CD8-positive, alpha-beta memory T cell (primary cell): ENCODE measurements at regions not wholly inside any gene's neighbourhood (a gene's known extent, or its start where the extent isn't known, plus 50 kb on each side); places are given as distances from the start of the nearest gene placed in this dataset.

Experiments used
- CTCF ChIA-PET: fragments of 350-600 bp; sonication (Branson Sonifier 250); formaldehyde crosslinking; loops from one replicate; lab custom pipeline; 2021; ENCODE audit warnings: antibody characterized with exemption; lab: Charles Lee
- POLR2A ChIA-PET: fragments of 350-600 bp; sonication (Branson Sonifier 250); formaldehyde crosslinking; loops from one replicate; lab custom pipeline; 2021; ENCODE audit warnings: antibody characterized with exemption; lab: Charles Lee
- DNase-seq, 5 donors: peaks; one replicate each; pipeline versions ENCODE4 v3.0.0 to v3.0.0-alpha.2; 2020 to 2022; ENCODE audit warnings: mixed read lengths in 1 of 5
- H3K27ac ChIP-seq: one replicate; pipeline ENCODE4 v1.7.0; 2013; ENCODE audit warnings: low read depth, mild to moderate bottlenecking, low read length, moderate library complexity
- H3K27me3 ChIP-seq: 2 replicates; pipeline ENCODE4 v1.7.0; 2013; ENCODE audit warnings: low read length, mild to moderate bottlenecking; ENCODE audit not compliant: insufficient read depth, poor library complexity, severe bottlenecking
- H3K36me3 ChIP-seq: 2 replicates; pipeline ENCODE4 v1.7.0; 2013; ENCODE audit warnings: mild to moderate bottlenecking, low read length, moderate library complexity; ENCODE audit not compliant: insufficient read depth
- H3K4me1 ChIP-seq: 2 replicates; pipeline ENCODE4 v1.7.0; 2013; ENCODE audit warnings: mild to moderate bottlenecking, low read length, moderate library complexity; ENCODE audit not compliant: insufficient read depth
- H3K4me3 ChIP-seq: 2 replicates; pipeline ENCODE4 v1.7.0; 2013; ENCODE audit warnings: mild to moderate bottlenecking, low read length
- H3K9me3 ChIP-seq: 2 replicates; pipeline ENCODE4 v1.7.0; 2013; ENCODE audit warnings: mild to moderate bottlenecking, low read length
- H3K27ac Mint-ChIP-seq, 8 donors: one replicate each; pipeline ENCODE4 v1.8.0; 2020 to 2021; ENCODE audit warnings: mixed read lengths in 8 of 8, mild to moderate bottlenecking in 6 of 8, inconsistent platforms in 3 of 8, moderate library complexity in 3 of 8
- H3K27me3 Mint-ChIP-seq, 2 donors: one replicate each; pipeline ENCODE4 v1.8.0; 2020 to 2021; ENCODE audit warnings: mixed read lengths in 2 of 2, mild to moderate bottlenecking in 1 of 2, moderate library complexity in 1 of 2
- H3K36me3 Mint-ChIP-seq, 3 donors: one replicate each; pipeline ENCODE4 v1.8.0; 2020 to 2021; ENCODE audit warnings: mixed read lengths in 3 of 3, inconsistent platforms in 1 of 3, mild to moderate bottlenecking in 1 of 3
- H3K4me1 Mint-ChIP-seq, 3 donors: one replicate each; pipeline ENCODE4 v1.8.0; 2020 to 2021; ENCODE audit warnings: mixed read lengths in 3 of 3, inconsistent platforms in 1 of 3, mild to moderate bottlenecking in 1 of 3
- H3K4me3 Mint-ChIP-seq, 7 donors: one replicate each; pipeline ENCODE4 v1.8.0; 2020 to 2021; ENCODE audit warnings: mixed read lengths in 7 of 7, mild to moderate bottlenecking in 6 of 7, moderate library complexity in 4 of 7, inconsistent platforms in 2 of 7
- H3K9me3 Mint-ChIP-seq, 5 donors: one replicate each; pipeline ENCODE4 v1.8.0; 2020 to 2022; ENCODE audit warnings: mixed read lengths in 5 of 5, mild to moderate bottlenecking in 3 of 5, moderate library complexity in 2 of 5, inconsistent platforms in 1 of 5

DNA sequence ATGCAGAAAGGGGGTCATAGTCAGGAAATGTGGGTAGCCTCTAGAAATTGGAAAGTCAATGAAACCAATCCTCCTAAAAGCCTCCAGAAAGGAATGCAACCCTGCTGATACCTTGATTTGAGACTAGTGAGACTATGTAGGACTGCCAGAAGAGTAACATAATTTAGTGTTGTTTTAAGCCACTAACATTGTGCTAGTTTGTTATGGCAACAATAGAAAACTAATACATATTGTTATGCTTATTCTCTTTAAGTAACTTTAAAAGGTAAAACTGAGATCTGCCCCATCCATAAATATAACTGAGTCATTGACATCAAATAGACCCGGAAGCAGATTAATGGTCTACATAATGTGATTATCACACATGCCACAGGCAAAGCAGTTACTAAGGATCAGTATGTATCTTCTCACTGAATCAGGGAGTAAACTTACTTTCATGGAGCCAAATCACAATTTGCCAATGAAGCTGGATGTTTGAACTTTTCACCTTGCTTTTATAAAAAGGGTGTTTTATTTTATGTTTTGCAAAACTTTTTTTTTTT lies 146.4 kb upstream of the TMEM106B start:
- no peak for DNase-seq
- Mint-ChIP-seq H3K4me1 (peaks cover 0 to 3% (median 0%) of the 10 kb centered on the region in 3 donors), H3K27ac (no peak overlapping the region), H3K27me3 (no peaks in the 10 kb centered on the region), H3K9me3 (no peaks in the 10 kb centered on the region), H3K4me3 (no peak overlapping the region), H3K36me3 (no peaks in the 10 kb centered on the region)
- H3K27me3 ChIP-seq, result no peaks in the 10 kb centered on the region
- no peaks in the 10 kb centered on the region for H3K4me1 ChIP-seq
- H3K4me3 ChIP-seq, result no peak overlapping the region
- H3K9me3 ChIP-seq, result no peaks in the 10 kb centered on the region
- POLR2A ChIA-PET, result interaction anchor here (0.6 kb wide), 1 partner anchor 665 kb away, joined by 4 read pairs; no protein-coding TSS in a partner anchor
- no peak overlapping the region for H3K27ac ChIP-seq
- CTCF ChIA-PET, result interaction anchor here (2.3 kb wide), 1 partner anchor 258 kb away, joined by 11 read pairs; no protein-coding TSS in a partner anchor
- H3K36me3 ChIP-seq, result no peaks in the 10 kb centered on the region

DNA sequence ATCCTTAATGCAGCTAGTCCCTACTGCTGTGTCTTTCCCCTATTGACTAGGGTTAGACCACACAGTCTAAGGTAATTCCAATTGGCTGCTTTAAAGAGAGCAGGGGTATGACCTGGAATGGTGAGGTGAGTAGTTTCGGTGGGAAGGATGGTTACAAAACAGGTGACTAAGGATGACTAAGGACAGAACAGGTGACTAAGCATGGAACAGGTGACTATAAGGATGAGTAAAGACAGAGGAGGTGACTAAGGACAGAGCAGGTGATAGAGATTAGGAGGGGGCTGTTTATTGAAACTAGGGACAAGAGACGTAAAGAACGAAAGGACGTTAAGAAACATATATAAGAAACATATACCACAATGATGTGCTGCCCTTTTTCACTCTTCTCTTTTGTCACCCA lies 145.1 kb upstream of the TMEM106B start:
- no peak for DNase-seq
- Histone ChIP-seq H3K27me3 (no peaks in the 10 kb centered on the region), H3K27ac (no peak overlapping the region), H3K4me3 (no peak overlapping the region), H3K4me1 (no peaks in the 10 kb centered on the region), H3K36me3 (no peaks in the 10 kb centered on the region), H3K9me3 (no peaks in the 10 kb centered on the region)
- H3K4me1 Mint-ChIP-seq, result peaks cover 0 to 3% (median 0%) of the 10 kb centered on the region in 3 donors
- no peak overlapping the region for H3K4me3 Mint-ChIP-seq
- H3K27ac Mint-ChIP-seq, result no peak overlapping the region
- ChIA-PET CTCF (interaction anchor here (0.8 to 2.3 kb wide), 3 partner anchors 231 to 257 kb away, joined by 3 to 11 read pairs (median 3); no protein-coding TSS in a partner anchor), POLR2A (no interaction called here)
- H3K36me3 Mint-ChIP-seq, result no peaks in the 10 kb centered on the region
- no peaks in the 10 kb centered on the region for H3K9me3 Mint-ChIP-seq
- H3K27me3 Mint-ChIP-seq, result no peaks in the 10 kb centered on the region

DNA sequence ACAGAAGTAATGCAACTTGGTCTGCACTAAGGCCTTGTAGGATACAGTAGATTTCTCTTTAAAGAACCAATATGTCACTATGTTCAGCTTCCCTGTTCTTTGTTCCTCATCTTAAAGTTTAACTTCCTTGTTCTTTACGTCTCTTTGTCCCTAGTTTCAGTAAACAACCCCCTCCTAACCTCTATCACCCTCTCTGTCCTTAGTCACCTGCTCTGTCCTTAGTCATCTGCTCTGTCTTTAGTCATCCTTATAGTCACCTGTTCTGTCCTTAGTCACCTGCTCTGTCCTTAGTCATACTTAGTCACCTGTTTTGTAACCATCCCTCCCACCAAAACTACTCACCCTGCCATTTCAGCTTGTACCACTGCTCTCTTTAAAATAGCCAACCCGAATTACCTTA lies 144.6 kb upstream of the TMEM106B start:
- DNase-seq, result no peak
- Mint-ChIP-seq H3K4me1 (peaks cover 0 to 3% (median 0%) of the 10 kb centered on the region in 3 donors), H3K36me3 (no peaks in the 10 kb centered on the region), H3K27ac (no peak overlapping the region), H3K9me3 (no peaks in the 10 kb centered on the region), H3K27me3 (no peaks in the 10 kb centered on the region), H3K4me3 (no peak overlapping the region)
- Histone ChIP-seq H3K9me3 (no peaks in the 10 kb centered on the region), H3K27ac (no peak overlapping the region), H3K4me1 (no peaks in the 10 kb centered on the region), H3K36me3 (no peaks in the 10 kb centered on the region), H3K4me3 (no peak overlapping the region), H3K27me3 (no peaks in the 10 kb centered on the region)
- ChIA-PET POLR2A (no interaction called here), CTCF (interaction anchor here (0.8 to 1.4 kb wide), 2 partner anchors 230 to 253 kb away, joined by 3 read pairs; no protein-coding TSS in a partner anchor)

DNA sequence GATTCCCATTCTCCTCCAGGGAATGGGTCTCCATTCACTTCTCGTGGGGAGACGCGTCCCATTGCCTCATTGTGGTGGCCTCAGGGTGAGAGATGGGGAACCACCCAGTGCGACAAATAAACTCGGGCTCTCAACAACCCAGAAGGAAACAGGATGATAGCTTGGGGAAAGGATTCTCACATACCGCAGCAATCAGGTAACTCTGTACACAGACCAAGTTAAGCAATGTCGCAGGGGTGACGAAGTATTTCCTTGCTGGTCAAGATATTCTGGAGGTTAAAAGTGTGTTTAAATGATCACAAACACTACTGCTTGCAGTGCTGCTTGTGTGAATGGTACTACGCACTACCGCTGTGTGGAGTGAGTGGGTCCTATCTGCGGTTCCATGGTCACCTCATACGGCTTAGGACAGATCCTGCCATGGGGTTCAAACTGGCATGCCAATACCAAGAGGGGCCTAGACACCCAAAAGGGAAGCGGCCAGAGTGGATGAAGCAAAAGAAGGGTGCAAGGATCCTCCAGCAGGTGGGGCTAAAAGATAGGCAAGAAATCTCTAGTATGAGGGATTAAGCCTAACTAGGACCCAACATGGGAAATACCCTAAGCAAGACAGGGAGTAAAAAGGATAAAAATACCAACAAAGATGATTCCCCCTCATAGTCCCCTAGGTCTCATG lies 143.8 kb upstream of the TMEM106B start:
- CTCF ChIA-PET, result interaction anchor here (0.7 to 2.4 kb wide), 4 partner anchors 10 to 256 kb away, joined by 3 to 7 read pairs (median 3); no protein-coding TSS in a partner anchor
- no peaks in the 10 kb centered on the region for H3K9me3 Mint-ChIP-seq
- peak overlapping the region in 2 of 8 donors; percentile 1 to 4 for H3K27ac Mint-ChIP-seq

DNA sequence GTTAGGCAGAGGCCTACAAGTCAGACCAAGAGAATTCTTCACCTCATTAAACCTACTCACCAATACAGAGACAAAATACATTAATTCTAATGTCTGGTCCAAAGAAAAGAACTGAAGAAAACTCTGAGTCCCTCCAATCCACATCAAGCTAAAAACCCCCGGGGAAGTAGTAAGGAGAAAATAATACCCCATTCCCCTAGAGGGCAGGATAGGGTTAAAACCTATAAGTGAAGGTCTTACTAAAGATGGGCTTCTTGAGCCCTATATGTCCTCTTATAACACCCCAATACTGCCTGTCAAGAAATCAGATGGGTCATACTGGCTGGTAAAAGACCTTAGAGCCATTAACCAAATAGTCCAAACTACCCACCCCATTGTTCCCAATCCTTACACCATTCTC lies 141.3 kb upstream of the TMEM106B start:
- DNase-seq, result no peak
- ChIA-PET CTCF (interaction anchor here (1.5 to 2.4 kb wide), 2 partner anchors 252 to 254 kb away, joined by 3 to 7 read pairs; no protein-coding TSS in a partner anchor), POLR2A (no interaction called here)
- Histone ChIP-seq H3K27me3 (no peaks in the 10 kb centered on the region), H3K36me3 (no peaks in the 10 kb centered on the region), H3K27ac (no peak overlapping the region), H3K4me3 (no peak overlapping the region), H3K4me1 (no peaks in the 10 kb centered on the region), H3K9me3 (no peaks in the 10 kb centered on the region)
- Mint-ChIP-seq H3K4me1 (peaks cover 0 to 3% (median 0%) of the 10 kb centered on the region in 3 donors), H3K4me3 (no peak overlapping the region), H3K27me3 (no peaks in the 10 kb centered on the region), H3K36me3 (peaks cover 0 to 6% (median 1%) of the 10 kb centered on the region in 3 donors), H3K9me3 (peaks cover 0 to 3% (median 2%) of the 10 kb centered on the region in 5 donors), H3K27ac (no peak overlapping the region)

More for the DNA sequence above, 143.8 kb upstream of the TMEM106B start:
- POLR2A ChIA-PET, result no interaction called here
- Histone ChIP-seq H3K4me3 (no peak overlapping the region), H3K4me1 (no peaks in the 10 kb centered on the region), H3K27ac (no peak overlapping the region), H3K9me3 (no peaks in the 10 kb centered on the region), H3K36me3 (no peaks in the 10 kb centered on the region), H3K27me3 (no peaks in the 10 kb centered on the region)
- peak; percentile 17 to 63 (median 50) for DNase-seq
- Mint-ChIP-seq H3K27me3 (no peaks in the 10 kb centered on the region), H3K36me3 (no peaks in the 10 kb centered on the region), H3K4me1 (peaks cover 0 to 3% (median 0%) of the 10 kb centered on the region in 3 donors), H3K4me3 (no peak overlapping the region)

DNA sequence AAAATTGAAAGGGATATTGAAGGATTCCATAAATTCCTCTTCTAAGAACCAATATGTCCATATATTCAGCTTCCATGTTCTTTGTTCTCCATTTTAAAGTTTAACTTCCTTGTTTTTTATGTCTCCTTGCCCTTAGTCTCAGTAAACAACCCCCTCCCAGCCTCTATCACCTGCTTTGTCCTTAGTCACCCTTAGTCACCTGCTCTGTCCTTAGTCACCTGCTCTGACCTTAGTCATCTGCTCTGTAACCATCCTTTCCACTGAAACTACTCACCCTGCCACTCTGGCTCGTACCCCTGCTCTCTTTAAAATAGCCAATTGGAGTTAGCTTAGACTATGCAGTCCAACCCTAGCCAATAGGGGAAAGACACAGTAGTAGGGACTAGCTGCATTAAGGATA lies 136.2 kb upstream of the TMEM106B start:
- CTCF ChIA-PET, result no interaction called here
- POLR2A ChIA-PET, result no interaction called here
- no peaks in the 10 kb centered on the region for H3K4me1 Mint-ChIP-seq

DNA sequence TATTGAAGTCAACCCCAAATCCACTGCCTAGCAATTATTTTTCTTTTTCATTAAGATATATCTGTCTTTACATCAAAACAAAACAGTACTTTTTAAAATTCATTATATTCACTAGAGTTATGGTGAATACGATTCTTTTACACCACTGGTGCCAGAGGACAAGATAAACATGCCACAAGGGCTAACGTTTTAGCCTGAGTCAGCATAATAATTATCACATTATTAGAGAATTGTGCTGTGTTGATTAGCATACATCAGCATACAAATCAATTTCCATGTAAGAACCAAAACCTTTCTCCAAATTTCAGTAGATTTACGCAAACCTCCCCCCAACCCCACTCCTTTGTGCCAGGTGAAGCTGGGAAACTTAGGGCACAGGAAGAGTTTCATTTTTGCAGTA lies 131.1 kb upstream of the TMEM106B start:
- DNase-seq, result no peak
- no peaks in the 10 kb centered on the region for H3K4me1 ChIP-seq
- no peak overlapping the region for H3K27ac ChIP-seq
- ChIA-PET POLR2A (no interaction called here), CTCF (no interaction called here)
- peaks cover 9 to 17% (median 11%) of the 10 kb centered on the region in 5 donors for H3K9me3 Mint-ChIP-seq
- no peaks in the 10 kb centered on the region for H3K4me1 Mint-ChIP-seq
- no peak overlapping the region for H3K4me3 ChIP-seq
- no peak overlapping the region for H3K4me3 Mint-ChIP-seq
- H3K36me3 Mint-ChIP-seq, result peaks cover 0 to 18% (median 1%) of the 10 kb centered on the region in 3 donors
- peaks cover 1% of the 10 kb centered on the region for H3K9me3 ChIP-seq
- no peak overlapping the region for H3K27ac Mint-ChIP-seq
- no peaks in the 10 kb centered on the region for H3K36me3 ChIP-seq
- peaks cover 6 to 11% of the 10 kb centered on the region in 2 donors for H3K27me3 Mint-ChIP-seq
- no peaks in the 10 kb centered on the region for H3K27me3 ChIP-seq

More for the DNA sequence above, 136.2 kb upstream of the TMEM106B start:
- Histone ChIP-seq H3K27ac (no peak overlapping the region), H3K36me3 (no peaks in the 10 kb centered on the region), H3K9me3 (peaks cover 3% of the 10 kb centered on the region), H3K4me3 (no peak overlapping the region), H3K27me3 (no peaks in the 10 kb centered on the region), H3K4me1 (no peaks in the 10 kb centered on the region)
- DNase-seq, result no peak
- H3K27ac Mint-ChIP-seq, result no peak overlapping the region
- H3K36me3 Mint-ChIP-seq, result peaks cover 0 to 26% (median 5%) of the 10 kb centered on the region in 3 donors
- H3K4me3 Mint-ChIP-seq, result no peak overlapping the region
- H3K27me3 Mint-ChIP-seq, result peaks cover 2 to 4% of the 10 kb centered on the region in 2 donors
- H3K9me3 Mint-ChIP-seq, result peaks cover 12 to 20% (median 15%) of the 10 kb centered on the region in 5 donors

DNA sequence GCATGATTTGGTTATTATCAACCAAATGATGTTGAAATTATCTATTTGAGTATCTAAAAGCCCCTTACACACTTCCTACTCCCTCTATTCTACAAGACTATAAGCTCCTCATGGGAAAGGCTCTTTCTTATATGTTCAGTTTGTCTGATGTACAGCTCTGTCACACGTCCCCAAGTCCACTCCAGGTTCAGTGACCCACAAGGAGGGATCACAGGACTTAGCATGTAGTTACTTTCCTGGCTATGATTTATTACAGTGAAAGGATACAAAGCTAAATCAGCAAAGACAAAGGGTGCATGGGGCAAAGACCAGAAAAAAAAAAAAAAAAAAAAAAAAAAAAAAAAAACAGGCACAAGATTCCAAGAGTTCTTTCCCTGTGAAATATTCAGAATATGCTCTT lies 125.6 kb upstream of the TMEM106B start:
- POLR2A ChIA-PET, result no interaction called here
- H3K4me3 ChIP-seq, result no peak overlapping the region
- Mint-ChIP-seq H3K9me3 (peaks cover 0 to 7% (median 0%) of the 10 kb centered on the region in 5 donors), H3K27me3 (peaks cover 0 to 17% of the 10 kb centered on the region in 2 donors), H3K36me3 (peaks cover 0 to 3% (median 0%) of the 10 kb centered on the region in 3 donors), H3K4me3 (no peak overlapping the region), H3K4me1 (no peaks in the 10 kb centered on the region), H3K27ac (no peak overlapping the region)
- H3K36me3 ChIP-seq, result no peaks in the 10 kb centered on the region
- no peak overlapping the region for H3K27ac ChIP-seq
- no peaks in the 10 kb centered on the region for H3K27me3 ChIP-seq
- no peak for DNase-seq
- no peaks in the 10 kb centered on the region for H3K9me3 ChIP-seq
- H3K4me1 ChIP-seq, result no peaks in the 10 kb centered on the region
- CTCF ChIA-PET, result no interaction called here
